HEK293 (cell line): ENCODE measurements at regions not wholly inside any gene's neighbourhood (a gene's known extent, or its start where the extent isn't known, plus 50 kb on each side); places are given as distances from the start of the nearest gene placed in this dataset.

Experiments
- CTCF ChIA-PET: fragments of 350-600 bp; formaldehyde crosslinking; extraction: SDS; loops from one replicate; lab custom pipeline; 2021; ENCODE audit warnings: antibody characterized with exemption; lab: Yijun Ruan, JAX
- POLR2A ChIA-PET: fragments of 300-600 bp; formaldehyde crosslinking; extraction: SDS; loops from one replicate; lab custom pipeline; 2020; ENCODE audit warnings: antibody characterized with exemption, inconsistent platforms; lab: Yijun Ruan, JAX
- H3K27ac ChIP-seq: fragments of 200-500 bp; sonication (Bioruptor generic); 2 replicates; pipeline ENCODE4 v1.5.1; 2014; ENCODE audit warnings: low read depth, low read length, control low read depth, inconsistent platforms; ENCODE audit errors: extremely low read depth
- H3K36me3 ChIP-seq, 2 experiments: fragments of 200-500 bp in 1 of 2; sonication (Bioruptor generic) in 1 of 2; 1 replicate in 1 of 2; 2 replicates in 1 of 2; pipeline ENCODE4 v1.5.1; 2014 to 2017; ENCODE audit warnings: inconsistent platforms in 2 of 2, low read length in 2 of 2; ENCODE audit not compliant: control insufficient read depth in 2 of 2, insufficient read depth in 1 of 2
- H3K4me1 ChIP-seq: fragments of 200-500 bp; sonication (Bioruptor generic); 2 replicates; pipeline ENCODE4 v1.5.1; 2014; ENCODE audit warnings: mild to moderate bottlenecking, low read length, inconsistent platforms; ENCODE audit not compliant: control insufficient read depth, insufficient read depth
- H3K4me3 ChIP-seq: 2 replicates; pipeline ENCODE4 v1.5.1; 2011; ENCODE audit warnings: low read depth, mild to moderate bottlenecking, control low read depth, low read length, moderate library complexity
- H3K9me3 ChIP-seq: fragments of 200-500 bp; sonication (Bioruptor generic); 2 replicates; pipeline ENCODE4 v1.5.1; 2014; ENCODE audit warnings: low read depth, low read length, inconsistent platforms; ENCODE audit not compliant: control insufficient read depth, insufficient read depth
- MYNN ChIP-seq: fragments of 450-650 bp; formaldehyde crosslinking; IDR thresholded peaks from 2 replicates; pipeline ENCODE4 v1.5.1; 2016; ENCODE audit warnings: missing biosample characterization, missing genetic modification characterization, borderline replicate concordance
- OVOL3 ChIP-seq: fragments of 450-650 bp; formaldehyde crosslinking; IDR thresholded peaks from 2 replicates; pipeline ENCODE4 v1.5.1; 2016; ENCODE audit warnings: missing biosample characterization, missing genetic modification characterization
- ZNF133 ChIP-seq: fragments of 450-650 bp; formaldehyde crosslinking; IDR thresholded peaks from 2 replicates; pipeline ENCODE4 v1.5.1; 2016; ENCODE audit warnings: missing biosample characterization, missing genetic modification characterization
- ZNF16 ChIP-seq: fragments of 450-650 bp; formaldehyde crosslinking; IDR thresholded peaks from 2 replicates; pipeline ENCODE4 v1.5.1; 2016; ENCODE audit warnings: low read depth, missing biosample characterization, missing genetic modification characterization
- ZNF202 ChIP-seq: fragments of 450-650 bp; formaldehyde crosslinking; IDR thresholded peaks from 2 replicates; pipeline ENCODE4 v1.5.1; 2016; ENCODE audit warnings: missing biosample characterization, missing genetic modification characterization, borderline replicate concordance
- ZNF239 ChIP-seq: fragments of 450-650 bp; formaldehyde crosslinking; IDR thresholded peaks from 2 replicates; pipeline ENCODE4 v1.5.1; 2016; ENCODE audit warnings: missing biosample characterization, missing genetic modification characterization
- ZNF292 ChIP-seq: fragments of 450-650 bp; formaldehyde crosslinking; IDR thresholded peaks from 2 replicates; pipeline ENCODE4 v1.5.1; 2016; ENCODE audit warnings: low read depth, missing biosample characterization, missing genetic modification characterization, borderline replicate concordance
- ZNF426 ChIP-seq: fragments of 450-650 bp; formaldehyde crosslinking; IDR thresholded peaks from 2 replicates; pipeline ENCODE4 v1.5.1; 2017; ENCODE audit warnings: missing biosample characterization, missing genetic modification characterization, mild to moderate bottlenecking, inconsistent platforms, moderate library complexity
- ZNF514 ChIP-seq: fragments of 450-650 bp; formaldehyde crosslinking; IDR thresholded peaks from 2 replicates; pipeline ENCODE4 v1.5.1; 2016; ENCODE audit warnings: missing biosample characterization, missing genetic modification characterization
- ZNF544 ChIP-seq: fragments of 450-650 bp; formaldehyde crosslinking; IDR thresholded peaks from 2 replicates; pipeline ENCODE4 v1.5.0; 2017; ENCODE audit warnings: missing biosample characterization, missing genetic modification characterization
- ZNF561 ChIP-seq: fragments of 450-650 bp; IDR thresholded peaks from 2 replicates; pipeline ENCODE4 v1.5.1; 2018; ENCODE audit warnings: missing biosample characterization, missing genetic modification characterization, borderline replicate concordance
- ZSCAN16 ChIP-seq: fragments of 450-650 bp; formaldehyde crosslinking; IDR thresholded peaks from 2 replicates; pipeline ENCODE4 v1.5.1; 2016; ENCODE audit warnings: missing biosample characterization, missing genetic modification characterization
- ZSCAN30 ChIP-seq: fragments of 450-650 bp; IDR thresholded peaks from 2 replicates; pipeline ENCODE4 v1.5.1; 2018; ENCODE audit warnings: missing biosample characterization, mild to moderate bottlenecking, missing genetic modification characterization, moderate library complexity
- TF ChIP-seq, protein P1 (sequence below): fragments of 450-650 bp; formaldehyde crosslinking; IDR thresholded peaks from 2 replicates; pipeline ENCODE4 v1.5.1; 2016; ENCODE audit warnings: missing biosample characterization, missing genetic modification characterization
- TF ChIP-seq, protein P2 (sequence below): fragments of 450-650 bp; formaldehyde crosslinking; IDR thresholded peaks from 2 replicates; pipeline ENCODE4 v1.5.1; 2016; ENCODE audit warnings: missing biosample characterization, missing genetic modification characterization
- TF ChIP-seq, protein P3 (sequence below): fragments of 450-650 bp; formaldehyde crosslinking; IDR thresholded peaks from 2 replicates; pipeline ENCODE4 v1.5.1; 2016; ENCODE audit warnings: missing biosample characterization, missing genetic modification characterization
- TF ChIP-seq, protein P4 (sequence below): fragments of 450-650 bp; formaldehyde crosslinking; conservative IDR thresholded peaks from 2 replicates; pipeline ENCODE4 v1.5.1; 2016; ENCODE audit warnings: low read depth, missing biosample characterization, missing genetic modification characterization
- TF ChIP-seq, protein P5 (sequence below): fragments of 450-650 bp; formaldehyde crosslinking; IDR thresholded peaks from 2 replicates; pipeline ENCODE4 v1.5.0; 2017; ENCODE audit warnings: missing biosample characterization, missing genetic modification characterization, borderline replicate concordance
- TF ChIP-seq, protein P6 (sequence below): fragments of 450-650 bp; formaldehyde crosslinking; IDR thresholded peaks from 2 replicates; pipeline ENCODE4 v1.5.1; 2017; ENCODE audit warnings: missing biosample characterization, missing genetic modification characterization
- TF ChIP-seq, protein P7 (sequence below): fragments of 450-650 bp; formaldehyde crosslinking; IDR thresholded peaks from 2 replicates; pipeline ENCODE4 v1.5.1; 2016; ENCODE audit warnings: missing biosample characterization, missing genetic modification characterization, borderline replicate concordance

DNA sequence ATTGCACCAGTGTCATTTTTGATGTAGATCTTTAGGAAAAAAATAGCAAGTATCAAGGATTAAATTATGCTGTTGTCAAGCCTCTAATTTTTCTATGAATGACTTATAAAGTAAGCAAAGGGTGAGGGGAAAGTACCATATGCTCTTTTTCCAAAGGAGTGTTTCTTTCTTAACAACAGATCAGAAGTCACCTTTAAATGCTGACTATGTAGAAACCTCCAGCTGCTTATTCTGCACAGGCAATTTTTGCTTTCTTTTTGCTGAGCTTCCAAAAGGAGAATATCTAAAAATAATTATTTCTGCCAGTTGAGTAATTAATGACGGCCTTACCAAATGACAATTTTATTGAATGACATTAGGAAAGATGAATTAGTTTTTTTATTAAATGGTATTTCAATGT, 390.6 kb upstream of the MANEA start (continued):
- TF ChIP-seq, protein P1, sequence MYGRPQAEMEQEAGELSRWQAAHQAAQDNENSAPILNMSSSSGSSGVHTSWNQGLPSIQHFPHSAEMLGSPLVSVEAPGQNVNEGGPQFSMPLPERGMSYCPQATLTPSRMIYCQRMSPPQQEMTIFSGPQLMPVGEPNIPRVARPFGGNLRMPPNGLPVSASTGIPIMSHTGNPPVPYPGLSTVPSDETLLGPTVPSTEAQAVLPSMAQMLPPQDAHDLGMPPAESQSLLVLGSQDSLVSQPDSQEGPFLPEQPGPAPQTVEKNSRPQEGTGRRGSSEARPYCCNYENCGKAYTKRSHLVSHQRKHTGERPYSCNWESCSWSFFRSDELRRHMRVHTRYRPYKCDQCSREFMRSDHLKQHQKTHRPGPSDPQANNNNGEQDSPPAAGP (tag by site-specific recombination): no peak
- TF ChIP-seq ZNF239 (tag by site-specific recombination) (no peak), ZNF133 (tag by site-specific recombination) (no peak), ZNF16 (tag by site-specific recombination) (no peak), ZSCAN16 (tag by site-specific recombination) (no peak), ZNF544 (tag by site-specific recombination) (no peak), ZNF202 (tag by site-specific recombination) (no peak), ZNF426 (tag by site-specific recombination) (no peak)
- TF ChIP-seq, protein P2, sequence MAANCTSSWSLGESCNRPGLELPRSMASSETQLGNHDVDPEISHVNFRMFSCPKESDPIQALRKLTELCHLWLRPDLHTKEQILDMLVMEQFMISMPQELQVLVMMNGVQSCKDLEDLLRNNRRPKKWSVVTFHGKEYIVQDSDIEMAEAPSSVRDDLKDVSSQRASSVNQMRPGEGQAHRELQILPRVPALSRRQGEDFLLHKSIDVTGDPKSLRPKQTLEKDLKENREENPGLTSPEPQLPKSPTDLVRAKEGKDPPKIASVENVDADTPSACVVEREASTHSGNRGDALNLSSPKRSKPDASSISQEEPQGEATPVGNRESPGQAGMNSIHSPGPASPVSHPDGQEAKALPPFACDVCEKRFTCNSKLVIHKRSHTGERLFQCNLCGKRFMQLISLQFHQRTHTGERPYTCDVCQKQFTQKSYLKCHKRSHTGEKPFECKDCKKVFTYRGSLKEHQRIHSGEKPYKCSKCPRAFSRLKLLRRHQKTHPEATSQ: no peak
- TF ChIP-seq, protein P3, sequence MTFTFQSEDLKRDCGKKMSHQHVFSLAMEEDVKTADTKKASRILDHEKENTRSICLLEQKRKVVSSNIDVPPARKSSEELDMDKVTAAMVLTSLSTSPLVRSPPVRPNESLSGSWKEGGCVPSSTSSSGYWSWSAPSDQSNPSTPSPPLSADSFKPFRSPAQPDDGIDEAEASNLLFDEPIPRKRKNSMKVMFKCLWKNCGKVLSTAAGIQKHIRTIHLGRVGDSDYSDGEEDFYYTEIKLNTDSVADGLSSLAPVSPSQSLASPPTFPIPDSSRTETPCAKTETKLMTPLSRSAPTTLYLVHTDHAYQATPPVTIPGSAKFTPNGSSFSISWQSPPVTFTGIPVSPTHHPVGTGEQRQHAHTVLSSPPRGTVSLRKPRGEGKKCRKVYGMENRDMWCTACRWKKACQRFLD (tag by site-specific recombination): no peak
- TF ChIP-seq, protein P4, sequence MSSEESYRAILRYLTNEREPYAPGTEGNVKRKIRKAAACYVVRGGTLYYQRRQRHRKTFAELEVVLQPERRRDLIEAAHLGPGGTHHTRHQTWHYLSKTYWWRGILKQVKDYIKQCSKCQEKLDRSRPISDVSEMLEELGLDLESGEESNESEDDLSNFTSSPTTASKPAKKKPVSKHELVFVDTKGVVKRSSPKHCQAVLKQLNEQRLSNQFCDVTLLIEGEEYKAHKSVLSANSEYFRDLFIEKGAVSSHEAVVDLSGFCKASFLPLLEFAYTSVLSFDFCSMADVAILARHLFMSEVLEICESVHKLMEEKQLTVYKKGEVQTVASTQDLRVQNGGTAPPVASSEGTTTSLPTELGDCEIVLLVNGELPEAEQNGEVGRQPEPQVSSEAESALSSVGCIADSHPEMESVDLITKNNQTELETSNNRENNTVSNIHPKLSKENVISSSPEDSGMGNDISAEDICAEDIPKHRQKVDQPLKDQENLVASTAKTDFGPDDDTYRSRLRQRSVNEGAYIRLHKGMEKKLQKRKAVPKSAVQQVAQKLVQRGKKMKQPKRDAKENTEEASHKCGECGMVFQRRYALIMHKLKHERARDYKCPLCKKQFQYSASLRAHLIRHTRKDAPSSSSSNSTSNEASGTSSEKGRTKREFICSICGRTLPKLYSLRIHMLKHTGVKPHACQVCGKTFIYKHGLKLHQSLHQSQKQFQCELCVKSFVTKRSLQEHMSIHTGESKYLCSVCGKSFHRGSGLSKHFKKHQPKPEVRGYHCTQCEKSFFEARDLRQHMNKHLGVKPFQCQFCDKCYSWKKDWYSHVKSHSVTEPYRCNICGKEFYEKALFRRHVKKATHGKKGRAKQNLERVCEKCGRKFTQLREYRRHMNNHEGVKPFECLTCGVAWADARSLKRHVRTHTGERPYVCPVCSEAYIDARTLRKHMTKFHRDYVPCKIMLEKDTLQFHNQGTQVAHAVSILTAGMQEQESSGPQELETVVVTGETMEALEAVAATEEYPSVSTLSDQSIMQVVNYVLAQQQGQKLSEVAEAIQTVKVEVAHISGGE (tag by site-specific recombination): no peak
- TF ChIP-seq, all 188 proteins: peak for 0

DNA sequence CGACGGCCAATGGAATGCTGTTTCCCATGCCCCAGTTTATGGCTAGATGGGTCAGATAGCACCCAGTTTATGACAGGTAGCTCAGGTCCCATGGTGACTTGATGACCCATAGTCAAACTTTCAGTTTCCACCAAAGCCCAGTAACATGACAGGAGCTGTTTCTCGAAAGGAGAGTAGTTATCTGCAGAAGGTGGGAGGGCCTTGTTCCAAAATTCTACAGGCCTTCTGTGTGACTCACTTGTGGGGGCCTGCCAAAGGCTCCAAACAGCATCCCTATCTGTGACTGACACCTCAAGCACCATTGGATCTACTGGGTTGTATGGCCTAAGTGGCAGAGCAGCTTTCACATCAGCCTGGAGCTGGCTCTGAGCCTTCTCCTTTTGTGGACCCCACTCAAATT, 379.7 kb upstream of the MANEA start:
- H3K9me3 ChIP-seq: no peaks in the 10 kb centered on the region
- no peaks in the 10 kb centered on the region for H3K36me3 ChIP-seq
- no peak overlapping the region for H3K4me3 ChIP-seq
- CTCF ChIA-PET: no interaction called here
- no peaks in the 10 kb centered on the region for H3K4me1 ChIP-seq
- no peak for TF ChIP-seq ZNF561 (tag by site-specific recombination)
- no peak for TF ChIP-seq OVOL3
- no peak for TF ChIP-seq ZNF514 (tag by site-specific recombination)
- TF ChIP-seq MYNN (tag by site-specific recombination): no peak
- TF ChIP-seq, protein P3 (tag by site-specific recombination): no peak
- TF ChIP-seq, protein P5, sequence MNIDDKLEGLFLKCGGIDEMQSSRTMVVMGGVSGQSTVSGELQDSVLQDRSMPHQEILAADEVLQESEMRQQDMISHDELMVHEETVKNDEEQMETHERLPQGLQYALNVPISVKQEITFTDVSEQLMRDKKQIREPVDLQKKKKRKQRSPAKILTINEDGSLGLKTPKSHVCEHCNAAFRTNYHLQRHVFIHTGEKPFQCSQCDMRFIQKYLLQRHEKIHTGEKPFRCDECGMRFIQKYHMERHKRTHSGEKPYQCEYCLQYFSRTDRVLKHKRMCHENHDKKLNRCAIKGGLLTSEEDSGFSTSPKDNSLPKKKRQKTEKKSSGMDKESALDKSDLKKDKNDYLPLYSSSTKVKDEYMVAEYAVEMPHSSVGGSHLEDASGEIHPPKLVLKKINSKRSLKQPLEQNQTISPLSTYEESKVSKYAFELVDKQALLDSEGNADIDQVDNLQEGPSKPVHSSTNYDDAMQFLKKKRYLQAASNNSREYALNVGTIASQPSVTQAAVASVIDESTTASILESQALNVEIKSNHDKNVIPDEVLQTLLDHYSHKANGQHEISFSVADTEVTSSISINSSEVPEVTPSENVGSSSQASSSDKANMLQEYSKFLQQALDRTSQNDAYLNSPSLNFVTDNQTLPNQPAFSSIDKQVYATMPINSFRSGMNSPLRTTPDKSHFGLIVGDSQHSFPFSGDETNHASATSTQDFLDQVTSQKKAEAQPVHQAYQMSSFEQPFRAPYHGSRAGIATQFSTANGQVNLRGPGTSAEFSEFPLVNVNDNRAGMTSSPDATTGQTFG: no peak
- no peak for TF ChIP-seq ZSCAN30 (tag by site-specific recombination)
- no peak for TF ChIP-seq ZNF292 (tag by site-specific recombination)
- TF ChIP-seq, protein P6, sequence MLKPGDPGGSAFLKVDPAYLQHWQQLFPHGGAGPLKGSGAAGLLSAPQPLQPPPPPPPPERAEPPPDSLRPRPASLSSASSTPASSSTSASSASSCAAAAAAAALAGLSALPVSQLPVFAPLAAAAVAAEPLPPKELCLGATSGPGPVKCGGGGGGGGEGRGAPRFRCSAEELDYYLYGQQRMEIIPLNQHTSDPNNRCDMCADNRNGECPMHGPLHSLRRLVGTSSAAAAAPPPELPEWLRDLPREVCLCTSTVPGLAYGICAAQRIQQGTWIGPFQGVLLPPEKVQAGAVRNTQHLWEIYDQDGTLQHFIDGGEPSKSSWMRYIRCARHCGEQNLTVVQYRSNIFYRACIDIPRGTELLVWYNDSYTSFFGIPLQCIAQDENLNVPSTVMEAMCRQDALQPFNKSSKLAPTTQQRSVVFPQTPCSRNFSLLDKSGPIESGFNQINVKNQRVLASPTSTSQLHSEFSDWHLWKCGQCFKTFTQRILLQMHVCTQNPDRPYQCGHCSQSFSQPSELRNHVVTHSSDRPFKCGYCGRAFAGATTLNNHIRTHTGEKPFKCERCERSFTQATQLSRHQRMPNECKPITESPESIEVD (tag by site-specific recombination): no peak
- TF ChIP-seq, protein P7, sequence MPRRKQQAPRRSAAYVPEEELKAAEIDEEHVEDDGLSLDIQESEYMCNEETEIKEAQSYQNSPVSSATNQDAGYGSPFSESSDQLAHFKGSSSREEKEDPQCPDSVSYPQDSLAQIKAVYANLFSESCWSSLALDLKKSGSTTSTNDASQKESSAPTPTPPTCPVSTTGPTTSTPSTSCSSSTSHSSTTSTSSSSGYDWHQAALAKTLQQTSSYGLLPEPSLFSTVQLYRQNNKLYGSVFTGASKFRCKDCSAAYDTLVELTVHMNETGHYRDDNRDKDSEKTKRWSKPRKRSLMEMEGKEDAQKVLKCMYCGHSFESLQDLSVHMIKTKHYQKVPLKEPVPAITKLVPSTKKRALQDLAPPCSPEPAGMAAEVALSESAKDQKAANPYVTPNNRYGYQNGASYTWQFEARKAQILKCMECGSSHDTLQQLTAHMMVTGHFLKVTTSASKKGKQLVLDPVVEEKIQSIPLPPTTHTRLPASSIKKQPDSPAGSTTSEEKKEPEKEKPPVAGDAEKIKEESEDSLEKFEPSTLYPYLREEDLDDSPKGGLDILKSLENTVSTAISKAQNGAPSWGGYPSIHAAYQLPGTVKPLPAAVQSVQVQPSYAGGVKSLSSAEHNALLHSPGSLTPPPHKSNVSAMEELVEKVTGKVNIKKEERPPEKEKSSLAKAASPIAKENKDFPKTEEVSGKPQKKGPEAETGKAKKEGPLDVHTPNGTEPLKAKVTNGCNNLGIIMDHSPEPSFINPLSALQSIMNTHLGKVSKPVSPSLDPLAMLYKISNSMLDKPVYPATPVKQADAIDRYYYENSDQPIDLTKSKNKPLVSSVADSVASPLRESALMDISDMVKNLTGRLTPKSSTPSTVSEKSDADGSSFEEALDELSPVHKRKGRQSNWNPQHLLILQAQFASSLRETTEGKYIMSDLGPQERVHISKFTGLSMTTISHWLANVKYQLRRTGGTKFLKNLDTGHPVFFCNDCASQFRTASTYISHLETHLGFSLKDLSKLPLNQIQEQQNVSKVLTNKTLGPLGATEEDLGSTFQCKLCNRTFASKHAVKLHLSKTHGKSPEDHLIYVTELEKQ (tag by site-specific recombination): no peak
- POLR2A ChIA-PET: no interaction called here
- no peak overlapping the region for H3K27ac ChIP-seq
